Subcutaneous abdominal adipose tissue (tissue), 5 donors: ENCODE measurements at regions not wholly inside any gene's neighbourhood (a gene's known extent, or its start where the extent isn't known, plus 50 kb on each side); places are given as distances from the start of the nearest gene placed in this dataset.

ENCODE experiments used
- H3K27ac ChIP-seq: one replicate; pipeline ENCODE4 v1.7.0; 2013; ENCODE audit warnings: low read depth, mild to moderate bottlenecking, inconsistent platforms, low read length, moderate library complexity
- H3K27me3 ChIP-seq, 5 donors: one replicate each; pipeline ENCODE4 v1.7.0; 2013; ENCODE audit warnings: low read length in 5 of 5, inconsistent platforms in 1 of 5; ENCODE audit not compliant: control insufficient read depth in 5 of 5, insufficient read depth in 4 of 5
- H3K36me3 ChIP-seq, 5 donors: one replicate each; pipeline ENCODE4 v1.7.0; 2013; ENCODE audit warnings: low read length in 5 of 5; ENCODE audit not compliant: control insufficient read depth in 5 of 5, insufficient read depth in 5 of 5
- H3K4me1 ChIP-seq, 5 donors: one replicate each; pipeline ENCODE4 v1.7.0; 2013; ENCODE audit warnings: low read length in 5 of 5, mild to moderate bottlenecking in 3 of 5, moderate library complexity in 1 of 5; ENCODE audit not compliant: control insufficient read depth in 5 of 5, insufficient read depth in 5 of 5
- H3K4me3 ChIP-seq, 5 donors: one replicate each; pipeline ENCODE4 v1.7.0; 2013; ENCODE audit warnings: low read length in 5 of 5, low read depth in 1 of 5
- H3K9ac ChIP-seq, 5 donors: one replicate each; pipeline ENCODE4 v1.7.0; 2013; ENCODE audit warnings: low read length in 5 of 5, mild to moderate bottlenecking in 4 of 5, moderate library complexity in 3 of 5
- H3K9me3 ChIP-seq, 5 donors: one replicate each; pipeline ENCODE4 v1.7.0; 2013; ENCODE audit warnings: low read length in 5 of 5; ENCODE audit not compliant: control insufficient read depth in 5 of 5
- donor health status: healthy.
- donor health status: healthy.
- donor health status: healthy.
- donor health status: healthy.
- donor health status: healthy.

DNA sequence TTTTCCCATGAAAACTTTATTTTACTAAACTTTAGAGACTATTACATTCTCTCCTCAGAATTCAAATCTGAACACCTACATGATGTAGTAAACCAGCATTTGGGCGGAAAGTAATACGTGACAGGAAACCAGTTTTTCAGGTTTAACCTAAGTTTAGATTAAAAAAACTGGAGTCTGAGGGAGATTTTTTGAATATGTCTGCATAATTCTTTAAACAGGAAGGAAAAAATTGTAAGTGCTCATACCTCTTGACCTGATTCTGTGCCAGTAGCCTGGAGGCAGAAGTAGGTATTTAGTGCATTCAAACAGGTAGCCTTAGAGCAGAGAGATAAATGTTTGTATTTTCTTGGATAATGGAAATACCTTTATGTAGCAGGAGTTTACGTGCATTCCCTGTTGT is 224.3 kb downstream of the MDFIC start:
- peaks cover 0 to 16% (median 9%) of the 10 kb centered on the region in 5 donors for H3K4me1 ChIP-seq
- H3K4me3 ChIP-seq = no peak overlapping the region
- H3K27ac ChIP-seq = peak overlapping the region; percentile 89
- H3K27me3 ChIP-seq = no peaks in the 10 kb centered on the region
- H3K9me3 ChIP-seq = no peaks in the 10 kb centered on the region
- H3K36me3 ChIP-seq = no peaks in the 10 kb centered on the region
- H3K9ac ChIP-seq = peak overlapping the region in 1 of 5 donors; percentile 73

DNA sequence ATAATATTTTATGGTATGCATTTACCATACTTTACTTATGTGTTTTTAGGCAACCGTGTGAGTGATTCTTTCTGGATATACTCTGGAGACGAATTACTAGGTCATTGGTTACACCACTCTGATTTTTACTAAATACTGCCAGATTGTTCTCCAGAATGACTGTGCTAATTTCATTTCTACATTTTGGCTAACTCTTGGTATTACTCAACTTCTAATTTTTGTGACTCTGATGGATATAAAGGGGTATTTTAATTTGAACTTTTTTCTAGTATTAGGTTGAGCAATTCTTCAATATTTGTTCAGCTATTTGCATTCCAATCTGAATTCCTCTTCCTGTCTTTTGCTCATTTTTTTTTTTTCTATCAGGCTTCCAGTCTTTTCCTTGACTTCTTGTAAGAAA is 223.6 kb downstream of the MDFIC start:
- Histone ChIP-seq H3K27ac (peak overlapping the region; percentile 89), H3K27me3 (no peaks in the 10 kb centered on the region), H3K4me3 (no peak overlapping the region), H3K4me1 (peaks cover 0 to 16% (median 9%) of the 10 kb centered on the region in 5 donors), H3K9me3 (no peaks in the 10 kb centered on the region), H3K36me3 (no peaks in the 10 kb centered on the region), H3K9ac (peak overlapping the region in 1 of 5 donors; percentile 73)

DNA sequence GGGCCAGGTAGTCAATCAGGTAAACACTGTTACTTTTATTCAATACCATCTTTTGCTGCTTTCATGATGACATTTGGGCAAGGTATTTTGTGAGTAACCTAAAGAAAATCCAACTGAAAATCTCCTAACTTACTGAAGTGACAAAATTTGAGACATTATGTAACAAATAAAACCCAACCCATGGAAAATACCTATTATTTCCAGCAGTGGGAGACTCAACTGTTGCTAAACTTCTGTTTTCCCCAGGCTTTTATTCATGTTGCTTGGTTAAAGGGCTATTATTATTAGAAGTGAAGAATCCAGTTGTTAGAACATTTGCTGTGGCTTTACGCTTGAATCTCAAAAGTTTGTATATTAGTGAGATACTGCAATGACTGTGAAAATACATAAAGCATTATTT is 215.9 kb downstream of the MDFIC start:
- Histone ChIP-seq H3K27me3 (no peaks in the 10 kb centered on the region), H3K9me3 (no peaks in the 10 kb centered on the region), H3K27ac (no peak overlapping the region), H3K36me3 (no peaks in the 10 kb centered on the region), H3K4me1 (peaks cover 0 to 7% (median 2%) of the 10 kb centered on the region in 5 donors), H3K4me3 (no peak overlapping the region), H3K9ac (no peak overlapping the region)

DNA sequence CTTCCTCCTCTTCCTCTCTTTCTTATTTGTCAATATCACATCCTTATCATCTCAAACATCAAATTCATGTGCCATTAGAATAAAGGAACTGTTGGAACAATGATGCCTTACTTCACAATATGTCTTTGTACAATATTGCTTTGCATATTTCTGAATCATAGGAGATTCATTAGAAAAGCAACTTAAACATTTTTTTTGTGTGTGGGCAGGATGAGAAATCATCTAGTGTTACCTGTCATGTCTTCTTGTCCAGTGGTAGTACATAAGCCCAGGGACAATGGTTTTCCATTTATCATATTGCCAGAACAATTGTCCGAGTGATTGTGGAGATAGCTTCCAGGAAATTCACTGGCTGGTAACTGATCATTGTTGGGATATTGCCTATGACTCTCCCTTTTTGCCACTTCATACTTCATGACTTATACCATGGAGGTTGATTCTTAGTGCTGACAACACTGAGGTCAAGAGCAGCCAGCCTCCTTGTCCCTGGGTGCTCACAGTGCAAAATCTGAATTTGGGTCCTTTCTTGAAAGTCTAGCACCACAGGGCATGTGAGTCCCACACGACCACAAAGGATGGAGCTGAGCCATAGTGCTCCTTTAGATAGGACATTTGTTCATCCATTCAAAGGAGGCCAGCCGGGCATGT is 215.0 kb downstream of the MDFIC start:
- Histone ChIP-seq H3K4me1 (peaks cover 0 to 7% (median 2%) of the 10 kb centered on the region in 5 donors), H3K27me3 (no peaks in the 10 kb centered on the region), H3K9ac (no peak overlapping the region), H3K36me3 (no peaks in the 10 kb centered on the region), H3K4me3 (no peak overlapping the region), H3K9me3 (no peaks in the 10 kb centered on the region), H3K27ac (no peak overlapping the region)

DNA sequence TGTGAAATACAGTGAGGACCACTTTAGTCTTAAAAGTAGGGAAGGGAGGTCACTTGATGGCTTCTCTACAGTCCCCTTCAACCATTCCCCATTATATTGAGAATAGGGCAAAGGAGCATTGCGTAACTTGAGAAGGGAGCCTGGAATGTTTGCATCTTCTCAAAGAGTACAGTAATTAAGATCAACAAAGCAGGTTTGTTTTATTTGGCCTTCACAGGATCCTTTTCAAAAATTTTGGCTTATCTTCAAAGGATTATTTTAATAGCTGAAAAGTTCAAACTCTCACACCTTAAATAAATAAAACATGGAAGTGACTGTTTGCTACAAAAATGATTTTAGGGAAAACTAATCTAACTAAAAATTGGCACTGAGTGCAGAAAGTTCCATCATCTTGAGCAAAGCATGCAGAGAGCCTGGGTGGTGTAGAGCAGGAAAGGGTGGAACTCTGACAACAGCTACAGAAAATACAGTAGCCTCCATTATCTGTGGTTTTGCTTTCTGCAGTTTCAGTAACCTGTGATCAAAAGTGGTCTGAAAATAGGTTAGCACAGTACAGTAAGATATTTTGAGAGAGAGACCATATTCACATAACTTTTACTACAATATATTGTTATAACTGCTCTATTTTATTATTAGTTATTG is 214.0 kb downstream of the MDFIC start:
- Histone ChIP-seq H3K9me3 (no peaks in the 10 kb centered on the region), H3K9ac (no peak overlapping the region), H3K36me3 (no peaks in the 10 kb centered on the region), H3K4me1 (peaks cover 0 to 7% (median 2%) of the 10 kb centered on the region in 5 donors), H3K27me3 (no peaks in the 10 kb centered on the region), H3K4me3 (no peak overlapping the region), H3K27ac (no peak overlapping the region)

DNA sequence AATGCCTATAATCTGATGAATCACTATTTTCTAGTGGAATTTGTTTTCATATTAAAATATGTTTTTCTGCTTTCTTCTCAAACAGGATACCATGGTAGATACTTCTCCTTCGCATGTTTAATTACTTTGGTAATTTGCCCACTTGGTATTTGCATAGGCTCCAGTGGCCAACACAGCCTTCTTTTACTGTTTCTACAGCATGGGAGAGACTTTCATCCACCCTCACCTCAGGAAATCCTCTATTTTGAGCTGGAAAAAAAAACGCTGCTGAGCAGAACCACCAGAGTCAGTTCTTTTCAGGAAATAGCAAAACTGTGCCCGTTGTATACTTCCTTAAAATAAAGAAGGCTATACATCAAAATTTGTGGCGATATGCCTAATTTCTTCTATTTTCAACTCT is 213.3 kb downstream of the MDFIC start:
- Histone ChIP-seq H3K9ac (no peak overlapping the region), H3K36me3 (no peaks in the 10 kb centered on the region), H3K27me3 (no peaks in the 10 kb centered on the region), H3K4me1 (peaks cover 0 to 7% (median 2%) of the 10 kb centered on the region in 5 donors), H3K9me3 (no peaks in the 10 kb centered on the region), H3K4me3 (no peak overlapping the region), H3K27ac (no peak overlapping the region)

DNA sequence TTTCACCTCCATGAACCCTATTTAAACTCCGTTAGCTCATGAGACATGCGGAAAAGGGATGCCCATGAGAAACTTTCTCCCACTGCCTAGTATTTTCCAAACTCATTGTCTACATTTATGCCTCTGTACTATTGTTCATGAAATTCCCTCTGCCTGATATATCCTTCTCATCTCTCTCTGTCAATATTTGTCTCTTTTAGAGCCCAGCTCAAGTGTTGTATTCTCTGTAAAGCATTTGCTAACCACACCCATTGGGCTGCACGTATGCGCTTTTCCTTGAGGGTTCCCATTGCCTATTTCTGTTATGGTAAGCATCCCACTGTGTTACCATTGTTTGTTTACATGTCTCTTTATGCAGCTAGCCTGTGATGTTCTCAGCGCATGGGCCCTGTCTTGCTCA is 211.4 kb downstream of the MDFIC start:
- peaks cover 0 to 7% (median 2%) of the 10 kb centered on the region in 5 donors for H3K4me1 ChIP-seq
- no peak overlapping the region for H3K4me3 ChIP-seq
- no peak overlapping the region for H3K27ac ChIP-seq
- H3K9me3 ChIP-seq = no peaks in the 10 kb centered on the region
- H3K36me3 ChIP-seq = no peaks in the 10 kb centered on the region
- no peak overlapping the region for H3K9ac ChIP-seq
- H3K27me3 ChIP-seq = no peaks in the 10 kb centered on the region

DNA sequence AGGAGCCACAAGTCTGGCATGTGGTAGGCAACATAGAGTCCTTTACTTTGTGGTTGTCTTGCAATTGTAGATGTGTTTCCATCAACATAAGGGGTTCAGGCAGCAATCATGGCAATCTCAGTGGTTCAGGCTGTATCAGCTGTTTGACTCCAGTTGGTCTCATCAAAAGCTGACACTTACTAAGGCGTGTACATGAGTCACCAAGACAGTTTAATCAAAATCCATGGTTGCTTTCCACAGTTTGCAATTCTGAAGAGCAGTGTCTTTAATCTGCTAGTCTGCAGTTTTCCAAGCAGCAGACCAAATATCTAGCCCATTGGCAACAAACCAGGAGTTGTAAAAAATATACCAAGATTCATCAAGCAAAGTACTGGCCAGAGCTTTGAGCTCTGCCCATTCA is 210.2 kb downstream of the MDFIC start:
- Histone ChIP-seq H3K4me3 (no peak overlapping the region), H3K9ac (no peak overlapping the region), H3K36me3 (no peaks in the 10 kb centered on the region), H3K27me3 (no peaks in the 10 kb centered on the region), H3K4me1 (peaks cover 0 to 7% (median 0%) of the 10 kb centered on the region in 5 donors), H3K27ac (no peak overlapping the region), H3K9me3 (no peaks in the 10 kb centered on the region)

DNA sequence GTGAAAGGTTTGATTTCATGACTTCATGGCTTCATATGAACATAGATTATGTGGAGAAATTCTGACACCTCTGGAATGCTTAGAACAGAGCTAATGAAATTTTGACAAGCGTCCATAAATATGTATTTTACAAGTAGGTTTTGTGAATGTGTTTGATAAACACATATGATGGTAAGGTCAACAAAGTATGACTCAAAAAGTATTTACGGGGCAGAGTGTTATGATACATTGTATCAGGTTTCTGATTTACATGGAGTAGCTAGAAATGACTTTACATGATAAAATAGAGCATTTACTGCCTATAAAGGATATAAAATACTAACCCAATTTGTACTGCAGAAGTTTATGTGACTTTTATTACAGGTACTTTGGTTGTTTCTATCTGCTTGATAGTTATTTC is 206.3 kb downstream of the MDFIC start:
- no peak overlapping the region for H3K27ac ChIP-seq
- no peaks in the 10 kb centered on the region for H3K9me3 ChIP-seq
- H3K27me3 ChIP-seq = no peaks in the 10 kb centered on the region
- no peak overlapping the region for H3K4me3 ChIP-seq
- H3K4me1 ChIP-seq = no peaks in the 10 kb centered on the region
- no peaks in the 10 kb centered on the region for H3K36me3 ChIP-seq
- H3K9ac ChIP-seq = no peak overlapping the region

DNA sequence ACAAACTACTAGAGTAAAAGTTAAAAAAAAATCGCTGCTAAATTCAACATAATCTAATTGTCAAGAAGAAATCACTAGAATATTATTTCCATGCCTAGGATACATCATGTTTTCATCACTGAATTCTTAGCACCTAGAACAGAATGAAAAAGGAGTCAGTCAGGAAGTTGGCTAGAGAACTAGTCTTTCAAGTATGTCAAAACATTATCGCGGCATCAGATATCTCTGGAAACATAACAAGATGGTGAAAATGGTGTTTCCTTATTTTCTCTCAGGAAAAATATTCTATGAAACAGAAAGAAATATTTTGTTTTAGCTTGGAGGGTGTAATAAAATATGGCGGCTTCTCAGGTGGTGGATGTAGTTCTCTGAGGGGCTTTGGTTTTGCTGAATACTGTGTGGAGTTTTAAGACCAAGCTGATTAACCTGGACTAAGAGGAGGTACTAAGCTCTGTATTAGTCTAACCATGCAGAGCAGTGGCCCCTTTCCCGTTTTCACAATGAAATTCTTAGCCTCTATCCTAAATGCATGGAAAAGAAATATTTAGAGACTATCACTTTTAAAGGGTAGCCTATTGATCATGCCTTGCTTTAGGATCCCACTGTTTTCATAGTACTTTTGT is 205.6 kb downstream of the MDFIC start:
- peaks cover 0 to 3% (median 0%) of the 10 kb centered on the region in 5 donors for H3K4me1 ChIP-seq
- no peaks in the 10 kb centered on the region for H3K36me3 ChIP-seq
- no peak overlapping the region for H3K27ac ChIP-seq
- no peaks in the 10 kb centered on the region for H3K9me3 ChIP-seq
- H3K27me3 ChIP-seq = no peaks in the 10 kb centered on the region
- no peak overlapping the region for H3K4me3 ChIP-seq
- H3K9ac ChIP-seq = no peak overlapping the region
